ENCODE measurements at regions not wholly inside any gene's neighbourhood (a gene's known extent, or its start where the extent isn't known, plus 50 kb on each side); places are given as distances from the start of the nearest gene placed in this dataset.

DNA sequence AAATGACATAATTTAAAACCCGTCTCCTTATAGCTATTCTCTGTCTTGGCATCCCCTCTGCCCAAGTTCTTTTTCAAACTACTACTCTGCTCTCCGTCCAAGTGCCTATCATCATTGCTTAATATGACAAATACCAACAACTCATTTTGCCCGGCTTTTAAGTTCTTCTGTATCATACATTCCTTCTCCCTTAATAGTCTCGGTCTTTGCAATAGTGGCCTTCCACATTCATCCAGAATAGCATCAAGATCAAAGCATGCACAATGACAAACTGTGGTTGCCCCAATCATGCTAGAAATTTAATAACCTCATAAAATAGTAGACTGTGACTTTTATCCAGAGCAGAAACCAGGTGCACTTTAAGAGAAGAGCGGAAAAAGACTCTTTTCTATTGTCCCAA, 198.9 kb downstream of the ETV1 start:
- TF ChIP-seq, protein P1, sequence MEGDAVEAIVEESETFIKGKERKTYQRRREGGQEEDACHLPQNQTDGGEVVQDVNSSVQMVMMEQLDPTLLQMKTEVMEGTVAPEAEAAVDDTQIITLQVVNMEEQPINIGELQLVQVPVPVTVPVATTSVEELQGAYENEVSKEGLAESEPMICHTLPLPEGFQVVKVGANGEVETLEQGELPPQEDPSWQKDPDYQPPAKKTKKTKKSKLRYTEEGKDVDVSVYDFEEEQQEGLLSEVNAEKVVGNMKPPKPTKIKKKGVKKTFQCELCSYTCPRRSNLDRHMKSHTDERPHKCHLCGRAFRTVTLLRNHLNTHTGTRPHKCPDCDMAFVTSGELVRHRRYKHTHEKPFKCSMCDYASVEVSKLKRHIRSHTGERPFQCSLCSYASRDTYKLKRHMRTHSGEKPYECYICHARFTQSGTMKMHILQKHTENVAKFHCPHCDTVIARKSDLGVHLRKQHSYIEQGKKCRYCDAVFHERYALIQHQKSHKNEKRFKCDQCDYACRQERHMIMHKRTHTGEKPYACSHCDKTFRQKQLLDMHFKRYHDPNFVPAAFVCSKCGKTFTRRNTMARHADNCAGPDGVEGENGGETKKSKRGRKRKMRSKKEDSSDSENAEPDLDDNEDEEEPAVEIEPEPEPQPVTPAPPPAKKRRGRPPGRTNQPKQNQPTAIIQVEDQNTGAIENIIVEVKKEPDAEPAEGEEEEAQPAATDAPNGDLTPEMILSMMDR (conservative IDR thresholded peaks at IDR 0.05 in 1 of 2, IDR thresholded peaks at IDR 0.05 in 1 of 2; ENCODE audit: extremely low read depth in 1 of 2, insufficient read depth in 1 of 2, low read depth in 1 of 2, low read length in 2 of 2) = no peak
- TF ChIP-seq EZH2 (IDR thresholded peaks at IDR 0.05; ENCODE audit: borderline replicate concordance, low read length) = no peak
